ENCODE measurements at regions not wholly inside any gene's neighbourhood (a gene's known extent, or its start where the extent isn't known, plus 50 kb on each side); places are given as distances from the start of the nearest gene placed in this dataset.

DNA sequence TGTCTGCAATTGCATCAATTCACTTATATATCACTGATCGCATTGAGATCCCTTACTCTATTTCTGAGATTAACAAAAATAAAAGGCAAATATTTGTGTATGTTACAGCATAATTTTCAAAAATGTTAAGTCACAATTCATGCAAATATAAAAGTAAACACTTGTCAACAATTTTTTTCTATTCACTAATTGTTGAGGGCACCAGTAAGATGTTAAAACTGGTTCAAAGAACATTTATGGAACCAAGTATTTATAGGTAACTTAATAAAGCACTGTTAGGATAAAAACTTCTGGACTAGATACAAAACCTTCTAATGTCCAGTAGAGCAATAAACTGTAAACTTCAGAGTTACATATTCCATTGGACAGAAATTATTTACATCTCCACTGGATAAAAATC is 586.1 kb upstream of the AUTS2 start:
- Mint-ChIP-seq H3K36me3 (no peaks in the 10 kb centered on the region), H3K4me3 (no peak overlapping the region), H3K9me3 (peaks cover 3 to 7% of the 10 kb centered on the region in 2 donors), H3K27ac (no peak overlapping the region), H3K4me1 (no peaks in the 10 kb centered on the region), H3K27me3 (ENCODE audit: low read depth in 2 of 2) (no peaks in the 10 kb centered on the region)
- H3K9me3 ChIP-seq (ENCODE audit: control insufficient read depth, insufficient read depth, low read length), result no peaks in the 10 kb centered on the region
- intact Hi-C loops (cut with micrococcal nuclease), result no loop called here
- no CpG with 5 or more reads among the region's 1 CpG for WGBS (ENCODE audit: insufficient coverage)
- DNase-seq, result no peak
- H3K27ac ChIP-seq (ENCODE audit: low read length), result no peak overlapping the region
- ATAC-seq, result no peak
- no peaks in the 10 kb centered on the region for H3K27me3 ChIP-seq (ENCODE audit: control insufficient read depth, insufficient read depth, low read length)
- no peaks in the 10 kb centered on the region for H3K4me1 ChIP-seq (ENCODE audit: control insufficient read depth, insufficient read depth, low read length)
- no peak overlapping the region for H3K4me3 ChIP-seq (ENCODE audit: low read length)
- no peaks in the 10 kb centered on the region for H3K36me3 ChIP-seq (ENCODE audit: control insufficient read depth, insufficient read depth, low read length)
- TF ChIP-seq, protein P1, sequence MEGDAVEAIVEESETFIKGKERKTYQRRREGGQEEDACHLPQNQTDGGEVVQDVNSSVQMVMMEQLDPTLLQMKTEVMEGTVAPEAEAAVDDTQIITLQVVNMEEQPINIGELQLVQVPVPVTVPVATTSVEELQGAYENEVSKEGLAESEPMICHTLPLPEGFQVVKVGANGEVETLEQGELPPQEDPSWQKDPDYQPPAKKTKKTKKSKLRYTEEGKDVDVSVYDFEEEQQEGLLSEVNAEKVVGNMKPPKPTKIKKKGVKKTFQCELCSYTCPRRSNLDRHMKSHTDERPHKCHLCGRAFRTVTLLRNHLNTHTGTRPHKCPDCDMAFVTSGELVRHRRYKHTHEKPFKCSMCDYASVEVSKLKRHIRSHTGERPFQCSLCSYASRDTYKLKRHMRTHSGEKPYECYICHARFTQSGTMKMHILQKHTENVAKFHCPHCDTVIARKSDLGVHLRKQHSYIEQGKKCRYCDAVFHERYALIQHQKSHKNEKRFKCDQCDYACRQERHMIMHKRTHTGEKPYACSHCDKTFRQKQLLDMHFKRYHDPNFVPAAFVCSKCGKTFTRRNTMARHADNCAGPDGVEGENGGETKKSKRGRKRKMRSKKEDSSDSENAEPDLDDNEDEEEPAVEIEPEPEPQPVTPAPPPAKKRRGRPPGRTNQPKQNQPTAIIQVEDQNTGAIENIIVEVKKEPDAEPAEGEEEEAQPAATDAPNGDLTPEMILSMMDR (IDR thresholded peaks at IDR 0.05), result no peak

DNA sequence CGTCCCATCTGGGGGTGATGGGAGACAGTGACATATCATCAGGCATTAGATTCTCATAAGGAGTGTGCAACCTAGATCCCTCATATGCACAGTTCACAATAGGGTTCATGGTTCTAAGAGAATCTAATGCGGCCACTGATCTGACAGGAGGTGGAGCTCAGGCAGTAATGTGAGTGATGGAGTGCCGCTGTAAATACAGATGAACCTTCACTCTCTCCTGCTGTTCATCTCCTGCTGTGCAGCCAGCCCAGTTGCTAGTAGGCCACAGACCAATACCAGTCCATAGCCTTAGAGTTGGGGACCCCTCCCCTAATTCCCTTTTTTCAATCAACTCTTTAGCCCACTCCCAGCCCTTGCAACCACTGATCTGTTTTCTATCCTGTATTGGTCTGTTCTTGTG is 581.1 kb upstream of the AUTS2 start:
- Histone ChIP-seq H3K4me3 (ENCODE audit: low read length) (no peak overlapping the region), H3K9me3 (ENCODE audit: control insufficient read depth, insufficient read depth, low read length) (peaks cover 8% of the 10 kb centered on the region), H3K27ac (ENCODE audit: low read length) (no peak overlapping the region), H3K4me1 (ENCODE audit: control insufficient read depth, insufficient read depth, low read length) (no peaks in the 10 kb centered on the region), H3K36me3 (ENCODE audit: control insufficient read depth, insufficient read depth, low read length) (no peaks in the 10 kb centered on the region), H3K27me3 (ENCODE audit: control insufficient read depth, insufficient read depth, low read length) (no peaks in the 10 kb centered on the region)
- Mint-ChIP-seq H3K36me3 (no peaks in the 10 kb centered on the region), H3K27ac (no peak overlapping the region), H3K4me3 (no peak overlapping the region), H3K27me3 (ENCODE audit: low read depth in 2 of 2) (no peaks in the 10 kb centered on the region), H3K9me3 (peaks cover 8 to 10% of the 10 kb centered on the region in 2 donors), H3K4me1 (no peaks in the 10 kb centered on the region)
- intact Hi-C loops (cut with micrococcal nuclease), result no loop called here
- no peak for DNase-seq
- TF ChIP-seq, protein P1 (IDR thresholded peaks at IDR 0.05), result no peak
- 92% methylated on average over 1 of the region's 3 CpGs for WGBS (ENCODE audit: insufficient coverage)
- no peak for ATAC-seq

DNA sequence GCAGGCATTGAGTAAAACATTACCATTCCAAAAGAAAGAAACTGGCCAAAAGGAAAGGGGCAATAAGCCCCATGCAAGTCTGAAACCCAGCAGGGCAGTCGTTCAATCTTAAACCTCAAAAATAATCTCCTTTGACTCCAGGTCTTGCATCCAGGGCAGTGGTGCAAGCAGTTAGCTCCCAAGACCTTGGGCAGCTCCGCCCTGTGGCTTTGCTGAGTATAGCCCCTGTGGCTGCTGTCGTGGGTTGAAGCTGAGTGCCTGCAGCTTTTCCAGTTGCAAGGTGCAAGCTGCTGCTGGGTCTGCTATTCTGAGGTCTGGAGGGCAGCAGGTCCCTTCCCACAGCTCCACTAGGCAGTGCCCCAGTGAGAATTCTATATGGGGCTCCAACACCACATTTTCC is 580.1 kb upstream of the AUTS2 start:
- Histone ChIP-seq H3K9me3 (ENCODE audit: control insufficient read depth, insufficient read depth, low read length) (peaks cover 8% of the 10 kb centered on the region), H3K36me3 (ENCODE audit: control insufficient read depth, insufficient read depth, low read length) (no peaks in the 10 kb centered on the region), H3K4me1 (ENCODE audit: control insufficient read depth, insufficient read depth, low read length) (no peaks in the 10 kb centered on the region), H3K4me3 (ENCODE audit: low read length) (no peak overlapping the region), H3K27ac (ENCODE audit: low read length) (no peak overlapping the region), H3K27me3 (ENCODE audit: control insufficient read depth, insufficient read depth, low read length) (no peaks in the 10 kb centered on the region)
- no peak for DNase-seq
- ATAC-seq, result no peak
- Mint-ChIP-seq H3K27me3 (ENCODE audit: low read depth in 2 of 2) (no peaks in the 10 kb centered on the region), H3K4me1 (no peaks in the 10 kb centered on the region), H3K4me3 (no peak overlapping the region), H3K36me3 (no peaks in the 10 kb centered on the region), H3K27ac (no peak overlapping the region), H3K9me3 (peaks cover 10% of the 10 kb centered on the region in 2 donors)
- TF ChIP-seq, protein P1 (IDR thresholded peaks at IDR 0.05), result no peak
- WGBS (ENCODE audit: insufficient coverage), result 52% methylated on average over 3 of the region's 3 CpGs
- intact Hi-C loops (cut with micrococcal nuclease), result no loop called here

DNA sequence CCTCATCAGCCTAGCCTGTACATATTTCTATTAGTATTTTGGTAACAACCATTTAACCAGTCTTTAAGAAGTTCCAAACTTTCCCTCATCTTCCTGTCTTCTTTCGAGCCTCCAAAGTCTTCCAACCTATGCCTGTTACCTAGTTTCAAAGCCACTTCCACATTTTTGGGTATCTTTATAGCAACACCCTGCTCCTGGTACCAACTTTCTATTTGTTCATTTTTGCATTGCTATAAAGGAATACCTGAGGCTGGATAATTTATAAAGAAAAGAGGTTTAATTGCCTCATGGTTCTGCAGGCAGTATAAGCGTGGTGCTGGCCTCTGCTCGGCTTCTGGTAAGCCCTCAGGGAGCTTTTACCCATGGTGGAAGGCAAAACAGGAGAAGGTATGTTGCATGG is 578.8 kb upstream of the AUTS2 start:
- no peaks in the 10 kb centered on the region for H3K4me1 ChIP-seq (ENCODE audit: control insufficient read depth, insufficient read depth, low read length)
- no peak overlapping the region for H3K27ac ChIP-seq (ENCODE audit: low read length)
- no peak overlapping the region for H3K4me3 ChIP-seq (ENCODE audit: low read length)
- Mint-ChIP-seq H3K9me3 (peaks cover 10% of the 10 kb centered on the region in 2 donors), H3K36me3 (no peaks in the 10 kb centered on the region), H3K27me3 (ENCODE audit: low read depth in 2 of 2) (no peaks in the 10 kb centered on the region), H3K4me3 (no peak overlapping the region), H3K4me1 (no peaks in the 10 kb centered on the region), H3K27ac (no peak overlapping the region)
- H3K36me3 ChIP-seq (ENCODE audit: control insufficient read depth, insufficient read depth, low read length), result no peaks in the 10 kb centered on the region
- no peaks in the 10 kb centered on the region for H3K27me3 ChIP-seq (ENCODE audit: control insufficient read depth, insufficient read depth, low read length)
- H3K9me3 ChIP-seq (ENCODE audit: control insufficient read depth, insufficient read depth, low read length), result peaks cover 8% of the 10 kb centered on the region
- TF ChIP-seq, protein P1 (IDR thresholded peaks at IDR 0.05), result no peak
- ATAC-seq (no peak), DNase-seq (no peak)
- intact Hi-C loops (cut with micrococcal nuclease), result no loop called here
- 57% methylated on average over 3 of the region's 3 CpGs for WGBS (ENCODE audit: insufficient coverage)

All from natural killer cell (primary cell).